ENCODE measurements at regions not wholly inside any gene's neighbourhood (a gene's known extent, or its start where the extent isn't known, plus 50 kb on each side); places are given as distances from the start of the nearest gene placed in this dataset.
A peak's percentile ranks its signal among the peaks of the same experiment; 100 is the strongest.
"Not testable (repeated sequence)": the region's sequence is repeated elsewhere in the genome, so short reads cannot be mapped to it uniquely, and the experiment has no call there.

- intact Hi-C loops (cut with DNase I), result loop anchor here (5.0 kb wide), 1 partner anchor 358 kb away; the partner anchor contains the start of gene PARM1
- DNase-seq, result no peak
These were observed 224.2 kb downstream of the RCHY1 start for GRCh38 chr4:75289914-75290582.

DNA sequence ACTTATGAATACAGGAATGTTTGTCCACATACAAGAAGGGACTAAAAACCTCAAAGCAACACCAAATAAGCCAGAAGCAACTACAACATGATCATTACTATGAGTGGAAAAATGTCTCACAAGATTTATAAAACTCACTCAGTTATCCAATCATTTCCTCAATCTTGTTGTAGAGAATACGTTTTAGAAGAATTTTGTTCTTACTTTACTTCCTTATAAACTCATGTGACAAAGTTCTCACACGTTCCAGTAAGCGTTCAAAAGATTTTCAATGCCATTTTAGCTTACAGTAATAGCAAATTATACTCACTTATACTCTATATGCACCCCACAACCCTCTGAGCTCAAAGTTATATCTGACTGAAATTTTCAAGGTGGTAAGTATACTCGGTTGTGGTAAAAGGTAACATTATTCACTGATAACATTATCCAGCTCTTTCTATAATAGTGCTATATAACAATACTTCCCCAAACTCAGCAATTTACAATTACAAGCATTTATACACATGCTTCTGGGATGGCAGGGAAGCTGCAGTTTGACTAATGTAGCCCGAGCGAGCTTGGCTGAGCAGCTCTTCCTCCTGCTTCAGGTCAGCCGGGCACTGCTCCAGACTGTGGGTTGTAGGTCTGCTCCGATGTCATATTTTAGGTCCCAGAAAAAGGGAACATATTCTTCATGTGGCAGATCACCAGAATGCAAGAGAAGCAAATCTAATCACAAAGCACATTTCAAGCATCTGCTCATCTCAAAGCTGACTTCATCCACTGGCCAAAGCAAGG, 226.3 kb downstream of the RCHY1 start:
- DNase-seq, result peak in 2 of 10 donors; percentile 44 to 76
- intact Hi-C loops (cut with DNase I), result loop anchor here (5.0 kb wide), 1 partner anchor 356 kb away; the partner anchor contains the start of gene PARM1

DNA sequence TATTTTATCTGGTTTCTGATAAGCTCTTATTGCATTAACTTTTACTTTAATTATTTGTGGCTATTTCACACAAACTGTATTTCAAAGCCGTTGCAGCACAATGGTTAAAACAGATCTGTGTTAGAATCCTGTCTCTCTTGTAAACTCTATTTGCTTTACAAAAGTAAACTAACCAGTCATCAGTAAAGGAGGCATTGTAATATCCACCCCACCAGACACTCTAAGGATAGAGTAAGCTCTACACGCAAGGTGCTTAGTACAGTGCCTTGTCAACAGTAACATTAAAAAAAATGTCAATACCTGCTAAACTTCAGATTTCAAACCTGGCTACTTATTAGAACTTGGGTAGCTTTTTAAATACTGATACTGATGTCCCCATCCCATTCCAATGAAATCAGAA, 228.4 kb downstream of the RCHY1 start:
- DNase-seq, result no peak
- intact Hi-C loops (cut with DNase I), result loop anchor here (5.0 kb wide), 1 partner anchor 354 kb away; the partner anchor contains the start of gene PARM1

GRCh38 chr4:75284831-75285230, 229.4 kb downstream of the RCHY1 start:
- intact Hi-C loops (cut with DNase I), result loop anchor here (5.0 kb wide), 1 partner anchor 353 kb away; the partner anchor contains the start of gene PARM1
- DNase-seq, result no peak

- intact Hi-C loops (cut with DNase I); DNase-seq: not testable (repeated sequence)
These were observed 233.7 kb downstream of the RCHY1 start for GRCh38 chr4:75280461-75280860.

GRCh38 chr4:75259306-75259705, 254.9 kb downstream of the RCHY1 start:
- intact Hi-C loops (cut with DNase I), result no loop called here
- DNase-seq, result no peak

GRCh38 chr4:75255261-75255660, 258.9 kb downstream of the RCHY1 start:
- no peak for DNase-seq
- intact Hi-C loops (cut with DNase I), result no loop called here

- no peak for DNase-seq
- intact Hi-C loops (cut with DNase I), result no loop called here
These were observed 259.5 kb downstream of the RCHY1 start for GRCh38 chr4:75254745-75255144.

GRCh38 chr4:75253094-75253493, 261.1 kb downstream of the RCHY1 start:
- intact Hi-C loops (cut with DNase I); DNase-seq: not testable (repeated sequence)

GRCh38 chr4:75251547-75251946, 262.7 kb downstream of the RCHY1 start:
- DNase-seq, result no peak
- intact Hi-C loops (cut with DNase I), result no loop called here

GRCh38 chr4:75249739-75250138, 264.5 kb downstream of the RCHY1 start:
- intact Hi-C loops (cut with DNase I), result no loop called here
- no peak for DNase-seq

DNA sequence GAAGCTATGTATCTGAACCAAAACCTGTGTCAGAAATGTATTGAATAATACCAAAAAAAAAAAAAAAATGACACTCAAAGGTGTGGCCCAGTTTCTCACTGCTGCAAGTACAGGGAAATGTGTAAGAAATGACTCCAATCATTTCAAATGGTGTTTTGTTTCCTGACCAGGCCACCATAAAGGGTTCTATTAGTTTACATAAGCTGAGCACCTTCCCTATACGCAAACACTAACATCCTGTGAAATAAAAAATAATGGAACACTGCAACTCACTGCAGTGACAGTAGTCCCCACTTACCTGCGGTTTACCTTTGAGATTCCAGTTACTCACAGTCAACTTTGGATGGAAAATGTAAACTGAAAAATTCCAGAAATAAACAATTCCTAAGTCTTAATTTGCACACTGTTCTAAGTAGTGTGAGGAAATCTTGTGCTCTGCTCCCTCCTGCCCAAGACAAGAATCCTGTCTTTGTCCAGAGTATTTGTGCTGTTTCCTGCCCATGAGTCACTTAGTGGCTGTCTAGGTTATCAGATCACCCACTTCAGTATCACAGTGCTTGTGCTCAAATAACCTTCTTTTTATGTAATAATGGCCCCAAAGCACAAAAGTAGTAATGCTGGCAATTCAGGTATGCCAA, 265.3 kb downstream of the RCHY1 start:
- intact Hi-C loops (cut with DNase I), result no loop called here
- DNase-seq, result no peak

DNA sequence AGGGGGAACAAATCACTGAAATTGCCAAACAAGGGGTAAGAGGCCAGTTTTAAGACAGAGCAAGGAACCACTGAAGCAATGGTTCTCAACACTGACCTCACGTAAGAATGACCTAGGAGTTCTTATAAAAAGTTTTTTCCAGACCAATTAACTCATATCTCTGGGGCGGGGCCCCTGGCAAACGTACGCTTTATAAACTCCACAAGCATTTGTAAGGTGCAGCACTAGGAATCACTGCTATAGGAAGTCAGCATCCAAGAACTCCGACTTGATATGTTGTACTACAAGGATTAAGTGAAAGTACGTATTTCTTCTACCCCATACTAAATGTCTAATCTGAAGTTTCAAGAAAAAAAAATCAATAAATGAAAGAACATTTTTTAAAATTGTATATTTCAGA, 269.9 kb downstream of the RCHY1 start:
- no peak for DNase-seq
- intact Hi-C loops (cut with DNase I), result no loop called here

DNA sequence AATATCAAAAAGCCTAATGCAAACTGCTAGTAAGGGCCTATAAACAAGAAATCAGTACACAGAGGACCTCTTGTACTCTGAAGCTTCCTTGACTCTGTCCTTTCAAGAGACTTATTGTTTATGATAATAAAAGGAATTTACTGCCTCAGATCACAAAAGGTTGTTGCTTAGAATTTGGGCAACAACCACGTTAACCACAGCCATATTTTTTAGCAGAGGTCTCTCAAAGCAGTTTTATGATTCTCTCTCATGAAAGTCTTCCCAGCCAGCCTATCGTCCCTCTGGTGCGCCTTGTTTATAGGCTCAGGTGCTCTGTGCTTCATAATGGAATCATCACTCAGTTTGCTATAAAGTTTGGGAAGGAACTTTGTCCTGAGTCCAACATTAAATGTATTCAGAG, 270.6 kb downstream of the RCHY1 start:
- intact Hi-C loops (cut with DNase I), result no loop called here
- DNase-seq, result no peak

DNA sequence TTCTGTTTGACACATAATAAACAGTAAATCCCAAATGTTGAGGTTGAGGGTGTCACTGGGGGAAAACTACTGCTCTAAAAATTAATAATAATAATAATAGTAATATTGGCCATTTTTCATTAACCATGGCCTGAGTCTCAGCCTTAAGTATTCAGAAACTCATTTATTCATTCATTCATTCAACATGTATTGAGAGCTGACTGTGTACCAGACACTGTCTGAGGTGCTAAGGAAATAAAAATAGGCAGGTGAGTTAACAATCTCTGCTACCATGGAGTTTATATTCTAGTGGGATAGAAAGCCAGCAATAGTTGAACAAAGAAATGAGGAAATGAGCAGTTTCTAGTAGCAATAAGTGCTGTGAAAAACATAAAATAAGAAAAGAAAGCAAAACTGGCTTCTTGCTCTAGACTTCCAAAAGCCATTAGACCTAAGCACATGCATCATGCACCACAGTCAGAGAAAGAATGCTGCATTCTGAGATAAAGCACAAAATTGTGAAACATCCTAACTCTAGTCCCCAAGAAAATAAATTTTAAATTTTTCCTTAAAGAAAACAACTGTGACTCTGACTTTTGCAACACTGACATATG, 278.7 kb downstream of the RCHY1 start:
- intact Hi-C loops (cut with DNase I), result no loop called here
- DNase-seq, result no peak

DNA sequence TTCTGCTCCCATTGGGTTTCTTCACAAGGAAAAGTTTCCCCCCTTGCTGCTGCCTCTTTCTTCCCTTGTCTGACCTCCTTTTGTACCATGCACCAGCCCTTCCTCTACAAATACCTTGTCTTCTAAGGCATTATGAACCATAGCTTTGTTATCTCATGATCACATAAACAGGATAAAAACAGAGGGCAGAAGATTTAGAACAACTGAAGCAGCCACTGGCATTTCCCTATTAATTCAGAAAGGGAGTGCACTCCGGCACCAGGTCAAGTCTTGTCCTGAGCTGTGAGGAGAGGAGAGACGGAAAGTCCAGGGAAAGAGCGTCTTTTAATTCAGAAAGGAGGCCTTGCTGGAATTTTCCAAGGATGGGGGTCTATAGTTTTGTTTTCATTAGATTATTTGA, 281.7 kb downstream of the RCHY1 start:
- intact Hi-C loops (cut with DNase I), result no loop called here
- DNase-seq, result no peak

GRCh38 chr4:75229806-75230570, 284.2 kb downstream of the RCHY1 start:
- intact Hi-C loops (cut with DNase I), result no loop called here
- no peak for DNase-seq

GRCh38 chr4:75213480-75213879, 280.6 kb downstream of the PARM1 start:
- DNase-seq, result no peak
- intact Hi-C loops (cut with DNase I), result no loop called here

DNA sequence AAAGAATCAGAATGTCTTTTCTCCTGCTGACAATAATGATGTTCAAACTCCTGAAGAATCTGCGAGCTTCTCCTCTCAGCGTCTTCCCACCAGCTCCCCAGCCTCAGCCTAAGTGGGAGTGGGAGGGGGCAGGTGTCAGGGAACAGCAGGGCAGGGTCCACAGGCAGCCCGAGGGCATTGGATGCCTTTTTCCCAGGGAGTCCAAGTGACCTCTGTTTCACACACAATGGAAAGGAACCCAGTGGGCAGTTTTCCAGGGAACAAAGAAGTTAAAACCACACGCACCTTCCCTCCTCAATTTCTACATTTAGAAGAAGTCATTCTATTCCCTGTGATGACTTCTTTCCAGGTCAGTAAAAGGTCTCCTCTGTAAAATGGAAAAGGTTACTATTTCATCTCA, 278.5 kb downstream of the PARM1 start:
- intact Hi-C loops (cut with DNase I), result no loop called here

DNA sequence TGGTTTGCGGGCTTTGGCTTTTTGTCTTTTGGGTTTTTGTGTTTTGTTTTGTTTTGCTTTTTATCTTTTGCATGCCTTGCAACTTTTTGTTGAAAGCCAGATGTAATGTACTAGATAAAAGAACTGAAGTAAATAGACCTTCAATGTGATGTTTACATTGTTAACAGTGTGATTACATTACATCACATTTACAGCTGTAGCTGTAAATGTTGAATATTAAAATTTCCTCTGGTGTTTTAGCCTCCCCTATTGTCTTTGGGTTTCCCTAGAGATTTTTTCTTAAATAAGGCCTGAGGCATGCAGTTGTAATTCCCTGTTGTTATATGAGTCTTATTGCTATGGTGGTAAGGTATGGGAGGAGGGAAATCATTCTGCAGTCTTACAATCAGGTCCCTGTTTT, 275.0 kb downstream of the PARM1 start:
- intact Hi-C loops (cut with DNase I), result no loop called here
- no peak for DNase-seq

More for the DNA sequence above, 278.5 kb downstream of the PARM1 start:
- peak in 2 of 10 donors; percentile 12 to 66 for DNase-seq

Measured in posterior cingulate gyrus (tissue), 11 donors.